ENCODE measurements at regions not wholly inside any gene's neighbourhood (a gene's known extent, or its start where the extent isn't known, plus 50 kb on each side); places are given as distances from the start of the nearest gene placed in this dataset.

DNA sequence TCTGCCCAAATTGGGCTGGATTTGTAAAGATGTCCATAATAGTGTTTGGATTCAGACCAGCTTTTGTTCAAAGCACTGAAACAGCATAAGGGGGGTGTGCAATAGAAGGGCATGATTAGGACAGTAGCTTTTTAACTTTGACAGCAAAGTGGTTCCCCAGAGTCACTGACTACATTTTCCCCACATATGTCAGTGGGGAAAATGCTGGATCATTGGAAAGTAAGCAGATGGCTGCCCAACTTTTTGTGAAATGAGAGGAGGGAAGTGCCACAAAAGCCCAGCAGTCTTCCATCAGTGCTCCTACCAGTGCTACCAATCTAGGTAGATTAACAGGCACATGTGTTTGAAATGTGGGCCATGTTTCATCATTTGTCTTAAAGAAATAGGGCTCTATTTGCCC is 162.8 kb downstream of the FZD1 start:
- Histone ChIP-seq H3K36me3 (ENCODE audit: insufficient read depth, low read length) (no peaks in the 10 kb centered on the region), H3K9me3 (ENCODE audit: low read length) (no peaks in the 10 kb centered on the region), H4K20me1 (ENCODE audit: insufficient read depth) (no peaks in the 10 kb centered on the region), H3K27me3 (ENCODE audit: insufficient read depth, low read depth, low read length) (no peaks in the 10 kb centered on the region), H3K79me2 (replicated peaks; ENCODE audit: insufficient read depth, low read length) (no peaks in the 10 kb centered on the region), H3K9ac (ENCODE audit: low read length) (no peak overlapping the region), H3K27ac (ENCODE audit: low read length) (no peak overlapping the region), H3K9me2 (ENCODE audit: insufficient read depth, low read length) (no peaks in the 10 kb centered on the region), H3K4me3 (ENCODE audit: low read length) (no peak overlapping the region), H3F3A (ENCODE audit: insufficient read depth, low read length, poor library complexity, severe bottlenecking) (no peaks in the 10 kb centered on the region), H2AFZ (ENCODE audit: low read depth, low read length) (no peak overlapping the region), H3K4me2 (ENCODE audit: low read length) (no peak overlapping the region)
- TF ChIP-seq, protein P1, sequence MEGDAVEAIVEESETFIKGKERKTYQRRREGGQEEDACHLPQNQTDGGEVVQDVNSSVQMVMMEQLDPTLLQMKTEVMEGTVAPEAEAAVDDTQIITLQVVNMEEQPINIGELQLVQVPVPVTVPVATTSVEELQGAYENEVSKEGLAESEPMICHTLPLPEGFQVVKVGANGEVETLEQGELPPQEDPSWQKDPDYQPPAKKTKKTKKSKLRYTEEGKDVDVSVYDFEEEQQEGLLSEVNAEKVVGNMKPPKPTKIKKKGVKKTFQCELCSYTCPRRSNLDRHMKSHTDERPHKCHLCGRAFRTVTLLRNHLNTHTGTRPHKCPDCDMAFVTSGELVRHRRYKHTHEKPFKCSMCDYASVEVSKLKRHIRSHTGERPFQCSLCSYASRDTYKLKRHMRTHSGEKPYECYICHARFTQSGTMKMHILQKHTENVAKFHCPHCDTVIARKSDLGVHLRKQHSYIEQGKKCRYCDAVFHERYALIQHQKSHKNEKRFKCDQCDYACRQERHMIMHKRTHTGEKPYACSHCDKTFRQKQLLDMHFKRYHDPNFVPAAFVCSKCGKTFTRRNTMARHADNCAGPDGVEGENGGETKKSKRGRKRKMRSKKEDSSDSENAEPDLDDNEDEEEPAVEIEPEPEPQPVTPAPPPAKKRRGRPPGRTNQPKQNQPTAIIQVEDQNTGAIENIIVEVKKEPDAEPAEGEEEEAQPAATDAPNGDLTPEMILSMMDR (IDR thresholded peaks at IDR 0.05; ENCODE audit: poor library complexity, severe bottlenecking) = no peak
- TF ChIP-seq SMC3 (conservative IDR thresholded peaks at IDR 0.05; ENCODE audit: poor library complexity) (no peak), TAF1 (IDR thresholded peaks at IDR 0.05; ENCODE audit: low read depth) (no peak), EZH2 (IDR thresholded peaks at IDR 0.05; ENCODE audit: borderline replicate concordance, insufficient read depth, low read length, poor library complexity, severe bottlenecking) (no peak)

DNA sequence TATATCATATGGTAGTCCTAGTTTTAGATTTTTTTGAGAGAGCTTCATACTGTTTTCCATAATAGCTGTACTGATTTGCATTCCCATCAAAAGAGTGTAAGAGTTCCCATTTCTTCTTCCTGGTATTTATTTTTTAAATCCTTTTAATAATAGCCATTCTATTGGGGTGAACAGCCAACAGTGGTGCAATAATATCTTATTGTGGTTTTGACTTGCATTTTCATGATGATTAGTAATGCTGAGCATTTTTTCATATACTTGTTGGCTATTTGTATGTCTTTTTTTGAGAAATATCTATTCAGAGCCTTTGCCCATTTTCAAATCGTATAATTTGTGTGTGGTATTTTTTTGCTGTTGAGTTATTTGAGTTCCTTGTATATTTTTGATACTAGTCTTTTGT is 167.4 kb downstream of the FZD1 start:
- Histone ChIP-seq H3K27me3 (ENCODE audit: insufficient read depth, low read depth, low read length) (no peaks in the 10 kb centered on the region), H3K79me2 (replicated peaks; ENCODE audit: insufficient read depth, low read length) (no peaks in the 10 kb centered on the region), H3K9me2 (ENCODE audit: insufficient read depth, low read length) (no peaks in the 10 kb centered on the region), H3K4me3 (ENCODE audit: low read length) (no peak overlapping the region), H3K9ac (ENCODE audit: low read length) (no peak overlapping the region), H2AFZ (ENCODE audit: low read depth, low read length) (no peak overlapping the region), H3F3A (ENCODE audit: insufficient read depth, low read length, poor library complexity, severe bottlenecking) (no peaks in the 10 kb centered on the region), H3K4me2 (ENCODE audit: low read length) (no peak overlapping the region), H3K9me3 (ENCODE audit: low read length) (no peaks in the 10 kb centered on the region), H4K20me1 (ENCODE audit: insufficient read depth) (no peaks in the 10 kb centered on the region), H3K27ac (ENCODE audit: low read length) (no peak overlapping the region), H3K36me3 (ENCODE audit: insufficient read depth, low read length) (no peaks in the 10 kb centered on the region)
- TF ChIP-seq, protein P2, sequence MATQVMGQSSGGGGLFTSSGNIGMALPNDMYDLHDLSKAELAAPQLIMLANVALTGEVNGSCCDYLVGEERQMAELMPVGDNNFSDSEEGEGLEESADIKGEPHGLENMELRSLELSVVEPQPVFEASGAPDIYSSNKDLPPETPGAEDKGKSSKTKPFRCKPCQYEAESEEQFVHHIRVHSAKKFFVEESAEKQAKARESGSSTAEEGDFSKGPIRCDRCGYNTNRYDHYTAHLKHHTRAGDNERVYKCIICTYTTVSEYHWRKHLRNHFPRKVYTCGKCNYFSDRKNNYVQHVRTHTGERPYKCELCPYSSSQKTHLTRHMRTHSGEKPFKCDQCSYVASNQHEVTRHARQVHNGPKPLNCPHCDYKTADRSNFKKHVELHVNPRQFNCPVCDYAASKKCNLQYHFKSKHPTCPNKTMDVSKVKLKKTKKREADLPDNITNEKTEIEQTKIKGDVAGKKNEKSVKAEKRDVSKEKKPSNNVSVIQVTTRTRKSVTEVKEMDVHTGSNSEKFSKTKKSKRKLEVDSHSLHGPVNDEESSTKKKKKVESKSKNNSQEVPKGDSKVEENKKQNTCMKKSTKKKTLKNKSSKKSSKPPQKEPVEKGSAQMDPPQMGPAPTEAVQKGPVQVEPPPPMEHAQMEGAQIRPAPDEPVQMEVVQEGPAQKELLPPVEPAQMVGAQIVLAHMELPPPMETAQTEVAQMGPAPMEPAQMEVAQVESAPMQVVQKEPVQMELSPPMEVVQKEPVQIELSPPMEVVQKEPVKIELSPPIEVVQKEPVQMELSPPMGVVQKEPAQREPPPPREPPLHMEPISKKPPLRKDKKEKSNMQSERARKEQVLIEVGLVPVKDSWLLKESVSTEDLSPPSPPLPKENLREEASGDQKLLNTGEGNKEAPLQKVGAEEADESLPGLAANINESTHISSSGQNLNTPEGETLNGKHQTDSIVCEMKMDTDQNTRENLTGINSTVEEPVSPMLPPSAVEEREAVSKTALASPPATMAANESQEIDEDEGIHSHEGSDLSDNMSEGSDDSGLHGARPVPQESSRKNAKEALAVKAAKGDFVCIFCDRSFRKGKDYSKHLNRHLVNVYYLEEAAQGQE (IDR thresholded peaks at IDR 0.05; ENCODE audit: borderline replicate concordance) = no peak
- TF ChIP-seq TAF1 (IDR thresholded peaks at IDR 0.05; ENCODE audit: low read depth) = no peak
- TF ChIP-seq EZH2 (IDR thresholded peaks at IDR 0.05; ENCODE audit: borderline replicate concordance, insufficient read depth, low read length, poor library complexity, severe bottlenecking) = no peak
- no peak for TF ChIP-seq MXI1 (conservative IDR thresholded peaks at IDR 0.05; ENCODE audit: poor library complexity, severe bottlenecking)

DNA sequence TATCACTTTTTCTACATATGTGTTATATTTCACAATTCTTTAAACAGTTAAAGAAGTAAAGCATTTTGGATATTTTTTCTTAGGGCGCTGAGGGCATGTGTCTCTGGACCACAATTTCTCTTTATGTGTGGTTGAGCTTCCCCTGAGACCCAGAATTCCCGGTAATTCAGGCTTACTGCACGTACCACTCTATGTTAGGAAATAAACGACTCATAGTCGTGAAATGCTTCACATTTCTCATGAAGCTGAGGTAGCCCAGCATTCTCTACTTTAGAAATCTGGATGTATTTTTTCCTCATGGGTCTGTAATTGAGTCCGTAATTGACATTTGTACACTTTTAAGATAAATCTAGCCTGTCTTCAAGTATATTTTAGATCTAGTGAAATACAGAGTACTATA is 170.6 kb downstream of the FZD1 start:
- TF ChIP-seq RAD21 (conservative IDR thresholded peaks at IDR 0.05) (no peak), TAF1 (IDR thresholded peaks at IDR 0.05; ENCODE audit: low read depth) (no peak), SMC3 (conservative IDR thresholded peaks at IDR 0.05; ENCODE audit: poor library complexity) (no peak), EP300 (conservative IDR thresholded peaks at IDR 0.05; ENCODE audit: poor library complexity, severe bottlenecking) (no peak), EZH2 (IDR thresholded peaks at IDR 0.05; ENCODE audit: borderline replicate concordance, insufficient read depth, low read length, poor library complexity, severe bottlenecking) (no peak), MXI1 (conservative IDR thresholded peaks at IDR 0.05; ENCODE audit: poor library complexity, severe bottlenecking) (no peak), POLR2AphosphoS5 (IDR thresholded peaks at IDR 0.05) (no peak)
- TF ChIP-seq, protein P2 (IDR thresholded peaks at IDR 0.05; ENCODE audit: borderline replicate concordance) = no peak
- TF ChIP-seq, protein P1 (IDR thresholded peaks at IDR 0.05; ENCODE audit: poor library complexity, severe bottlenecking) = no peak

More for the DNA sequence above, 170.6 kb downstream of the FZD1 start:
- no peak overlapping the region for H3K4me3 ChIP-seq (ENCODE audit: low read length)
- no peaks in the 10 kb centered on the region for H3K79me2 ChIP-seq (replicated peaks; ENCODE audit: insufficient read depth, low read length)
- H3K27ac ChIP-seq (ENCODE audit: low read length) = no peak overlapping the region
- no peaks in the 10 kb centered on the region for H3F3A ChIP-seq (ENCODE audit: insufficient read depth, low read length, poor library complexity, severe bottlenecking)
- H3K4me2 ChIP-seq (ENCODE audit: low read length) = no peak overlapping the region
- H3K9me2 ChIP-seq (ENCODE audit: insufficient read depth, low read length) = no peaks in the 10 kb centered on the region
- no peaks in the 10 kb centered on the region for H3K27me3 ChIP-seq (ENCODE audit: insufficient read depth, low read depth, low read length)
- no peaks in the 10 kb centered on the region for H4K20me1 ChIP-seq (ENCODE audit: insufficient read depth)
- no peak overlapping the region for H3K9ac ChIP-seq (ENCODE audit: low read length)
- H3K9me3 ChIP-seq (ENCODE audit: low read length) = no peaks in the 10 kb centered on the region
- H3K36me3 ChIP-seq (ENCODE audit: insufficient read depth, low read length) = no peaks in the 10 kb centered on the region
- H2AFZ ChIP-seq (ENCODE audit: low read depth, low read length) = no peak overlapping the region

All from neural cell (in vitro differentiated cells).